ENCODE measurements at regions not wholly inside any gene's neighbourhood (a gene's known extent, or its start where the extent isn't known, plus 50 kb on each side); places are given as distances from the start of the nearest gene placed in this dataset.
"Not testable (repeated sequence)": the region's sequence is repeated elsewhere in the genome, so short reads cannot be mapped to it uniquely, and the experiment has no call there.

- DNase-seq: no peak
Measured at GRCh38 chr4:148946271-148946670, 504.1 kb upstream of the NR3C2 start.

- DNase-seq: no peak
Measured at GRCh38 chr4:148944839-148945219, 502.6 kb upstream of the NR3C2 start.

GRCh38 chr4:148944136-148944838, 502.1 kb upstream of the NR3C2 start:
- DNase-seq: no peak

- DNase-seq: no peak
Measured at GRCh38 chr4:148934926-148935578, 492.8 kb upstream of the NR3C2 start.

- no peak for DNase-seq
Measured at GRCh38 chr4:148926276-148927260, 484.4 kb upstream of the NR3C2 start.

- DNase-seq: no peak
Measured at GRCh38 chr4:148923881-148924280, 481.7 kb upstream of the NR3C2 start.

GRCh38 chr4:148922497-148922896, 480.3 kb upstream of the NR3C2 start:
- DNase-seq: no peak

- DNase-seq: no peak
Measured at GRCh38 chr4:148914734-148915133, 472.5 kb upstream of the NR3C2 start.

- DNase-seq: no peak
Measured at GRCh38 chr4:148914301-148914700, 472.1 kb upstream of the NR3C2 start.

GRCh38 chr4:148903388-148903787, 461.2 kb upstream of the NR3C2 start:
- DNase-seq: no peak

- DNase-seq: no peak
Measured at GRCh38 chr4:148901075-148901705, 459.0 kb upstream of the NR3C2 start.

GRCh38 chr4:148898139-148898538, 455.9 kb upstream of the NR3C2 start:
- not testable (repeated sequence) for DNase-seq

- no peak for DNase-seq
Measured at GRCh38 chr4:148893095-148893494, 450.9 kb upstream of the NR3C2 start.

- no peak for DNase-seq
Measured at GRCh38 chr4:148883891-148884290, 441.7 kb upstream of the NR3C2 start.

- DNase-seq: no peak
Measured at GRCh38 chr4:148883435-148883834, 441.2 kb upstream of the NR3C2 start.

GRCh38 chr4:148881860-148882643, 439.8 kb upstream of the NR3C2 start:
- DNase-seq: no peak

GRCh38 chr4:148874331-148874730, 432.1 kb upstream of the NR3C2 start:
- DNase-seq: no peak

GRCh38 chr4:148868191-148868590, 426.0 kb upstream of the NR3C2 start:
- DNase-seq: no peak

- no peak for DNase-seq
Measured at GRCh38 chr4:148866666-148867065, 424.5 kb upstream of the NR3C2 start.

GRCh38 chr4:148857973-148858534, 415.8 kb upstream of the NR3C2 start:
- DNase-seq: no peak

- DNase-seq: no peak
Measured at GRCh38 chr4:148857239-148857972, 415.2 kb upstream of the NR3C2 start.
